B cell (primary cell): ENCODE measurements at regions not wholly inside any gene's neighbourhood (a gene's known extent, or its start where the extent isn't known, plus 50 kb on each side); places are given as distances from the start of the nearest gene placed in this dataset.

Source experiments
- ATAC-seq: fragments of 200-7000 bp; cut with Tn5 transposase; one replicate; pipeline ENCODE4 v1.10.0; 2021; ENCODE audit warnings: low read depth, mild to moderate bottlenecking, moderate number of reproducible peaks, moderate library complexity
- CTCF ChIA-PET: fragments of 350-600 bp; sonication (Branson Sonifier 250); formaldehyde crosslinking; loops from one replicate; lab custom pipeline; 2021; ENCODE audit warnings: antibody characterized with exemption, inconsistent platforms; lab: Charles Lee
- POLR2A ChIA-PET: fragments of 350-600 bp; sonication (Branson Sonifier 250); formaldehyde crosslinking; loops from one replicate; lab custom pipeline; 2021; ENCODE audit warnings: antibody characterized with exemption; lab: Charles Lee
- DNase-seq: peaks from one replicate; pipeline ENCODE4 v3.0.0; 2013
- H2AFZ ChIP-seq: 2 replicates; pipeline ENCODE4 v1.6.1; 2012; ENCODE audit warnings: mild to moderate bottlenecking, low read depth, low read length; ENCODE audit not compliant: insufficient read depth, poor library complexity, severe bottlenecking
- H3K27ac ChIP-seq, 2 donors: 1 replicate in 1 of 2; 2 replicates in 1 of 2; pipeline ENCODE4 v1.5.1; 2012 to 2013; ENCODE audit warnings: low read length in 2 of 2, mild to moderate bottlenecking in 2 of 2, moderate library complexity in 1 of 2
- H3K27me3 ChIP-seq, 4 experiments: fragments of 200-600 bp in 1 of 4; sonication (generic) in 1 of 4; replicated peaks in 1 of 4; 1 replicate in 2 of 4; 2 replicates in 2 of 4; pipeline versions ENCODE4 v1.6.1 to v1.7.0; 2013 to 2016; ENCODE audit warnings: low read length in 3 of 4, mild to moderate bottlenecking in 2 of 4, mixed read lengths in 1 of 4, moderate library complexity in 1 of 4; ENCODE audit not compliant: insufficient read depth in 4 of 4, control insufficient read depth in 3 of 4; ENCODE audit errors: control extremely low read depth in 1 of 4
- H3K36me3 ChIP-seq, 2 experiments: replicated peaks in 1 of 2; 1 replicate in 1 of 2; 2 replicates in 1 of 2; pipeline versions ENCODE4 v1.6.1 to v1.7.1; 2013; ENCODE audit warnings: low read length in 1 of 2; ENCODE audit not compliant: insufficient read depth in 2 of 2, control insufficient read depth in 1 of 2; ENCODE audit errors: control extremely low read depth in 1 of 2, extremely low read depth in 1 of 2
- H3K4me1 ChIP-seq, 2 donors: fragments of 200-600 bp in 1 of 2; sonication (generic) in 1 of 2; 1 replicate in 1 of 2; 2 replicates in 1 of 2; pipeline versions ENCODE4 v1.5.1 to v1.6.1; 2013 to 2017; ENCODE audit warnings: low read length in 2 of 2; ENCODE audit not compliant: control insufficient read depth in 2 of 2, insufficient read depth in 2 of 2
- H3K4me2 ChIP-seq: replicated peaks from 2 replicates; pipeline ENCODE3; 2012; ENCODE audit warnings: mild to moderate bottlenecking, low read depth, low read length; ENCODE audit not compliant: poor library complexity, severe bottlenecking
- H3K4me3 ChIP-seq, 5 experiments: fragments of 200-600 bp in 1 of 5; sonication (generic) in 1 of 5; 1 replicate in 3 of 5; 2 replicates in 2 of 5; pipeline versions ENCODE4 v1.5.1 to v1.7.0; 2011 to 2016; ENCODE audit warnings: low read length in 4 of 5, mild to moderate bottlenecking in 4 of 5, low read depth in 2 of 5, control low read depth in 1 of 5, moderate library complexity in 1 of 5; ENCODE audit not compliant: insufficient read depth in 1 of 5; ENCODE audit errors: control extremely low read depth in 1 of 5, extremely low read depth in 1 of 5
- H3K79me2 ChIP-seq: fragments of 200-600 bp; sonication (generic); one replicate; pipeline ENCODE4 v1.6.0; 2016; ENCODE audit warnings: low read length; ENCODE audit not compliant: control insufficient read depth, insufficient read depth
- H3K9ac ChIP-seq: fragments of 200-600 bp; sonication (generic); 2 replicates; pipeline ENCODE4 v1.6.1; 2017; ENCODE audit warnings: mild to moderate bottlenecking, low read length, moderate library complexity
- H3K9me3 ChIP-seq, 3 donors: one replicate each; pipeline versions ENCODE4 v1.6.1 to v1.7.1; 2013; ENCODE audit warnings: low read length in 2 of 3; ENCODE audit not compliant: control insufficient read depth in 2 of 3, insufficient read depth in 1 of 3; ENCODE audit errors: control extremely low read depth in 1 of 3
- H4K20me1 ChIP-seq: 2 replicates; pipeline ENCODE4 v1.6.0; 2012; ENCODE audit warnings: mild to moderate bottlenecking, low read length; ENCODE audit not compliant: insufficient read depth, control insufficient read depth, poor library complexity, severe bottlenecking
- H3K27ac Mint-ChIP-seq: one replicate; pipeline ENCODE4 v1.8.0; 2021; ENCODE audit warnings: mixed read lengths
- H3K27me3 Mint-ChIP-seq: one replicate; pipeline ENCODE4 v1.8.0; 2021; ENCODE audit warnings: mixed read lengths
- H3K4me1 Mint-ChIP-seq: one replicate; pipeline ENCODE4 v1.8.0; 2021; ENCODE audit warnings: mixed read lengths
- H3K4me3 Mint-ChIP-seq: one replicate; pipeline ENCODE4 v1.8.0; 2021; ENCODE audit warnings: mixed read lengths
- H3K9me3 Mint-ChIP-seq: one replicate; pipeline ENCODE4 v1.8.0; 2022; ENCODE audit warnings: mixed read lengths; ENCODE audit not compliant: insufficient read depth
- EZH2 ChIP-seq: IDR thresholded peaks from 2 replicates; pipeline ENCODE4 v1.6.1; 2012; ENCODE audit warnings: borderline replicate concordance, low read depth, mild to moderate bottlenecking, moderate library complexity, low read length; ENCODE audit not compliant: insufficient read depth, poor library complexity, severe bottlenecking
- WGBS: methylation state at CpG from one replicate; pipeline ENCODE4 v1.1.5; 2013; ENCODE audit warnings: missing lambda C conversion rate; ENCODE audit not compliant: insufficient coverage; 5-methylcytosine and 5-hydroxymethylcytosine counted together
- intact Hi-C: fragments of 100-400 bp; cut with micrococcal nuclease; formaldehyde crosslinking; loops from one replicate; pipeline ENCODE4 v1.10.0; 2022
- TF ChIP-seq, protein P1 (sequence below): fragments of 200-600 bp; IDR thresholded peaks from one replicate; pipeline ENCODE4 v1.8.0; 2022; ENCODE audit warnings: antibody characterized with exemption, mild to moderate bottlenecking

DNA sequence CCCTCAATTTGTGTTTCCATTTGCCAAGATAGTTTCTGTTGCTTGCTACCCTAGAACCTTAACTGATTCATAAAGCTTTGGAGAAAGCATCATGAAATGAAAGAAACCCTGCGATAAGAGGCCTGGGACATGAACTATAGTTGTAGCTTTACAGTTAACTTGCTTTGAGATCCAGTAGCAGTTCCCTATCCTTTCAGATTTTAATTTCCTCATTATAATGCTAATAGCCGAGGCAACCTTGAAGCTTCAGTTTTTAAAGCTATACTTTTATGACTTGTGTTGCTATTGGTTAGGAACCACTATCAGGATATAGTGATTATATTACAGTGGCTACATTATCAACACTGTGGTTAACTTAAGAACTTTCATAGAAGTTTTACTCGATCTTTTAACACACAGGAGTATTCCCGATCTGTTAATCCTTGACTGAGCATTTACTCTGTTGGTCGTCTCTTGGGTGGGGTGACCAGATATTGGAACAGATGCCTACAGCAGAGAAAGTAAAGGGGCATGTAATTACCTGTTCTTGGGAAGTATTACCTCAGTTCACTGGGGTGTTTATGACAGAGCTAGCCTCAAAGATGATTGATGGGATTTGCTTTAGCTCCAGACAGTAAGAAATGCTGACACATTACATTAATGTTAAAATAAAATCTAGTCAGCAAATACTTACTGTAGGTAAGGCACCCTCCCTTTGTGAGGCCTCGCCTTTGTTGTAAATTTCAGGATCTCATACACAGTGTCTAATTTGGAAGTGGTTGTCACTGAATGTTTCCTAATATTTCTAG lies 86.2 kb upstream of the CSRP2 start:
- CTCF ChIA-PET: no interaction called here
- POLR2A ChIA-PET: no interaction called here
- Histone ChIP-seq H3K27me3 (no peaks in the 10 kb centered on the region), H2AFZ (no peak overlapping the region), H3K4me1 (no peaks in the 10 kb centered on the region), H3K4me3 (no peak overlapping the region), H4K20me1 (no peaks in the 10 kb centered on the region), H3K36me3 (no peaks in the 10 kb centered on the region), H3K79me2 (no peaks in the 10 kb centered on the region), H3K4me2 (no peak overlapping the region), H3K9ac (no peak overlapping the region), H3K9me3 (no peaks in the 10 kb centered on the region), H3K27ac (no peak overlapping the region)
- ATAC-seq (no peak), DNase-seq (no peak)
- TF ChIP-seq, protein P1, sequence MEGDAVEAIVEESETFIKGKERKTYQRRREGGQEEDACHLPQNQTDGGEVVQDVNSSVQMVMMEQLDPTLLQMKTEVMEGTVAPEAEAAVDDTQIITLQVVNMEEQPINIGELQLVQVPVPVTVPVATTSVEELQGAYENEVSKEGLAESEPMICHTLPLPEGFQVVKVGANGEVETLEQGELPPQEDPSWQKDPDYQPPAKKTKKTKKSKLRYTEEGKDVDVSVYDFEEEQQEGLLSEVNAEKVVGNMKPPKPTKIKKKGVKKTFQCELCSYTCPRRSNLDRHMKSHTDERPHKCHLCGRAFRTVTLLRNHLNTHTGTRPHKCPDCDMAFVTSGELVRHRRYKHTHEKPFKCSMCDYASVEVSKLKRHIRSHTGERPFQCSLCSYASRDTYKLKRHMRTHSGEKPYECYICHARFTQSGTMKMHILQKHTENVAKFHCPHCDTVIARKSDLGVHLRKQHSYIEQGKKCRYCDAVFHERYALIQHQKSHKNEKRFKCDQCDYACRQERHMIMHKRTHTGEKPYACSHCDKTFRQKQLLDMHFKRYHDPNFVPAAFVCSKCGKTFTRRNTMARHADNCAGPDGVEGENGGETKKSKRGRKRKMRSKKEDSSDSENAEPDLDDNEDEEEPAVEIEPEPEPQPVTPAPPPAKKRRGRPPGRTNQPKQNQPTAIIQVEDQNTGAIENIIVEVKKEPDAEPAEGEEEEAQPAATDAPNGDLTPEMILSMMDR: no peak
- TF ChIP-seq EZH2: no peak
- H3K27ac Mint-ChIP-seq: no peak overlapping the region
- WGBS: 100% methylated on average over 2 of the region's 6 CpGs
- no peak overlapping the region for H3K4me3 Mint-ChIP-seq
- intact Hi-C loops: no loop called here
- no peaks in the 10 kb centered on the region for H3K4me1 Mint-ChIP-seq
- peaks cover 6% of the 10 kb centered on the region for H3K9me3 Mint-ChIP-seq
- peaks cover 7% of the 10 kb centered on the region for H3K27me3 Mint-ChIP-seq

DNA sequence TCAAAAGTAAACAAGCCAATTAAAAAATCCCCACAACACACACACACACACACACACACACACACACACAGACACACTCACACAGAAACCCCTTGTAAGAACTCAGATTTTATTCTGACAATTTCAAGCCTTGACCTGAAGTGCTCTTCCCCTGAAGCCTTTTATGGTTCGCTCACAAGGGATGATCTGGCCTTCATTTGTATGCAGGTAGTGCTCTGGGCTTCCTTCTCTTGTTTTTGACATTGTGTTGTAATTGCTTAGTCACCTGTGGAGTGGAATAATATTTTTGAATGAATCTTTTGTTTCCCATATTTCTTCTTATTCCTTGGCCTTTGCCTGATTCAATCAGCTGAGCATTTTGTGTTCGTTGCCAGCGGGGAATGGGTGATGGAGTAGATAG lies 83.3 kb upstream of the CSRP2 start:
- no peak overlapping the region for H3K4me3 Mint-ChIP-seq
- no CpG with 5 or more reads among the region's 3 CpGs for WGBS
- CTCF ChIA-PET: no interaction called here
- no peaks in the 10 kb centered on the region for H3K9me3 ChIP-seq
- H4K20me1 ChIP-seq: no peaks in the 10 kb centered on the region
- no peak for DNase-seq
- H3K9me3 Mint-ChIP-seq: no peaks in the 10 kb centered on the region
- no peaks in the 10 kb centered on the region for H3K4me1 ChIP-seq
- H3K4me3 ChIP-seq: no peak overlapping the region
- no peaks in the 10 kb centered on the region for H3K36me3 ChIP-seq
- H3K9ac ChIP-seq: no peak overlapping the region
- no peak overlapping the region for H2AFZ ChIP-seq
- H3K27me3 Mint-ChIP-seq: peaks cover 7% of the 10 kb centered on the region
- no peak overlapping the region for H3K27ac ChIP-seq
- H3K4me1 Mint-ChIP-seq: no peaks in the 10 kb centered on the region
- H3K79me2 ChIP-seq: no peaks in the 10 kb centered on the region
- intact Hi-C loops: no loop called here
- no peak overlapping the region for H3K4me2 ChIP-seq
- POLR2A ChIA-PET: no interaction called here
- no peaks in the 10 kb centered on the region for H3K27me3 ChIP-seq
- H3K27ac Mint-ChIP-seq: no peak overlapping the region
- ATAC-seq: no peak
- TF ChIP-seq EZH2: no peak
- TF ChIP-seq, protein P1: no peak
